GM20000 (cell line): ENCODE measurements at regions not wholly inside any gene's neighbourhood (a gene's known extent, or its start where the extent isn't known, plus 50 kb on each side); places are given as distances from the start of the nearest gene placed in this dataset.

ENCODE experiments used
- DNase-seq: peaks from one replicate; pipeline ENCODE4 v3.0.0; 2012; ENCODE audit warnings: low spot score
- CTCF ChIP-seq: IDR thresholded peaks from 2 replicates; pipeline ENCODE4 v1.5.1; 2012; ENCODE audit warnings: mild to moderate bottlenecking, control low read depth; ENCODE audit errors: extremely low read depth, missing control alignments

GRCh38 chr12:130245251-130245650 lies 83.0 kb downstream of the FZD10 start:
- TF ChIP-seq CTCF: no peak
- DNase-seq: no peak

- no peak for DNase-seq
- TF ChIP-seq CTCF: no peak
Measured at GRCh38 chr12:130246560-130246959, 84.3 kb downstream of the FZD10 start.

GRCh38 chr12:130247634-130248237 lies 85.5 kb downstream of the FZD10 start:
- TF ChIP-seq CTCF: no peak
- no peak for DNase-seq

DNA sequence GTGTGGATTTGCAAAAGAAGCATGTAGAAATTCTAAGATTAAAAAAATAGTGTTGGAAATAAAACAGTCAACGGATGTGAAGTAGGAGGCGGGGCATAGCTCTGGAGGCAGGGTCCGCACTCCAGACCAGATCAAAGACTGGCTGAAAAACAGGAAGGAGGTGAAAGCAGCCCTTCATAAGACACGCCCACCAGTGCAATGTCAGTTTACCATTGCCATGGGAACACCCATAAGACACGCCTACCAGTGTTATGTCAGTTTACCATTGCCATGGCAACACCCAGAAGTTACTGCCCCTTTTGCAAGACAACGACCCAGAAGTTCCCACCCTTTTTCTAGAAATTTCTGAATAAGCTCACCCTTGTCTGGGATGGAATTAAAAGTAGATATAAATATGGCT lies 87.1 kb downstream of the FZD10 start:
- TF ChIP-seq CTCF: no peak
- no peak for DNase-seq

GRCh38 chr12:130251236-130251780 lies 86.4 kb upstream of the PIWIL1 start:
- no peak for DNase-seq
- no peak for TF ChIP-seq CTCF

- TF ChIP-seq CTCF: no peak
- DNase-seq: no peak
Measured at GRCh38 chr12:130253866-130254265, 83.8 kb upstream of the PIWIL1 start.

- no peak for DNase-seq
Measured at GRCh38 chr12:130254461-130255276, 83.0 kb upstream of the PIWIL1 start.

More at GRCh38 chr12:130254461-130255276, 83.0 kb upstream of the PIWIL1 start:
- TF ChIP-seq CTCF: no peak
